Astrocyte of the cerebellum (primary cell): ENCODE measurements at regions not wholly inside any gene's neighbourhood (a gene's known extent, or its start where the extent isn't known, plus 50 kb on each side); places are given as distances from the start of the nearest gene placed in this dataset.
A peak's percentile ranks its signal among the peaks of the same experiment; 100 is the strongest.

Experiments used
- DNase-seq: peaks from one replicate; pipeline ENCODE4 v3.0.0-alpha.2; 2011; ENCODE audit warnings: low read depth
- H3K4me3 ChIP-seq: 2 replicates; pipeline ENCODE4 v1.5.1; 2011; ENCODE audit warnings: mild to moderate bottlenecking, low read depth, low read length, moderate library complexity
- in situ Hi-C: cut with HindIII; loops from 2 replicates; pipeline ENCODE4 v1.10.0; 2017; ENCODE audit warnings: low sequenced_read_pairs
- TF ChIP-seq, protein P1 (sequence below): IDR thresholded peaks from 2 replicates; pipeline ENCODE4 v1.5.1; 2012; ENCODE audit warnings: low read length, low read depth, moderate library complexity, mild to moderate bottlenecking; ENCODE audit errors: missing control alignments

DNA sequence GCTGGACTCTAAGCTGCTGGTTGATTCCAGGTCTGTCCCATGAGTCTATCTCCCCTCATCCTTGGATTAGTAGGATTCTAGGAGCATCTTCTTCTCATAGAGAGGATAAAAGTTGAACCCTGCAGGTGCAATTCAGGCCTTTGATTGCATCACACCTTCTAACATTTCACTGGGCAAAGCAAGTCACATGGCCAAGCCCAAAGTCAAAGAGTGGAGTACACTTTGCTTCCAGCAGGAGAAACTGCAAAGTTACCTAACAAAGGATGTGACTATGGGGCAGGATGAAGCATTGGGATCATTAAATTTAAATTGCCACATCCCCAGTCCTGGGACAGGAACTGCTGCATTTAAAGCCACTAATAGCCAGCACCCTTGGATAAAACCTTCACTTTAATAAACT lies 51.0 kb upstream of the EGFLAM start:
- H3K4me3 ChIP-seq: no peak overlapping the region
- in situ Hi-C loops: loop anchor here (5.0 kb wide), 1 partner anchor 100 kb away; no protein-coding TSS in a partner anchor
- TF ChIP-seq, protein P1, sequence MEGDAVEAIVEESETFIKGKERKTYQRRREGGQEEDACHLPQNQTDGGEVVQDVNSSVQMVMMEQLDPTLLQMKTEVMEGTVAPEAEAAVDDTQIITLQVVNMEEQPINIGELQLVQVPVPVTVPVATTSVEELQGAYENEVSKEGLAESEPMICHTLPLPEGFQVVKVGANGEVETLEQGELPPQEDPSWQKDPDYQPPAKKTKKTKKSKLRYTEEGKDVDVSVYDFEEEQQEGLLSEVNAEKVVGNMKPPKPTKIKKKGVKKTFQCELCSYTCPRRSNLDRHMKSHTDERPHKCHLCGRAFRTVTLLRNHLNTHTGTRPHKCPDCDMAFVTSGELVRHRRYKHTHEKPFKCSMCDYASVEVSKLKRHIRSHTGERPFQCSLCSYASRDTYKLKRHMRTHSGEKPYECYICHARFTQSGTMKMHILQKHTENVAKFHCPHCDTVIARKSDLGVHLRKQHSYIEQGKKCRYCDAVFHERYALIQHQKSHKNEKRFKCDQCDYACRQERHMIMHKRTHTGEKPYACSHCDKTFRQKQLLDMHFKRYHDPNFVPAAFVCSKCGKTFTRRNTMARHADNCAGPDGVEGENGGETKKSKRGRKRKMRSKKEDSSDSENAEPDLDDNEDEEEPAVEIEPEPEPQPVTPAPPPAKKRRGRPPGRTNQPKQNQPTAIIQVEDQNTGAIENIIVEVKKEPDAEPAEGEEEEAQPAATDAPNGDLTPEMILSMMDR: no peak
- no peak for DNase-seq

DNA sequence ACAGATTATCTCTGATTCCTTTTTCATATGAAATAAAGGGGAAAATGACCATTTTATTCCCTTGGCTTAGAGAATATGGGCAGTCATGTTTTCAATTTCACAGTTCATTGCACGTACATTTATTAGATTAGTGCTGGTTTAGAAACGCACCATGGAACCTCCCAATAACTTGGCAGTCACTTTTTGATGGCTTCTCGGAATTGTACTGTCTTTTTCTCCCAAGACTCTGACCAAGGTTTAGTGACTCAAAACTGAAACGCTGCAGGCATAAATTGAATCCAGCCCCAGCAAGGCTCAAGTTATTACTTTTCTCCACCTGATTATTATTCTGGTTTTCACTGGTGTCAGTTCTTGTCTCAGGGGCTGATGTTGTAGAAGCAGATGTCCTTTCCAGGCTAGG lies 55.6 kb upstream of the EGFLAM start:
- in situ Hi-C loops: no loop called here
- TF ChIP-seq, protein P1: no peak
- DNase-seq: peak; percentile 32
- H3K4me3 ChIP-seq: no peak overlapping the region

DNA sequence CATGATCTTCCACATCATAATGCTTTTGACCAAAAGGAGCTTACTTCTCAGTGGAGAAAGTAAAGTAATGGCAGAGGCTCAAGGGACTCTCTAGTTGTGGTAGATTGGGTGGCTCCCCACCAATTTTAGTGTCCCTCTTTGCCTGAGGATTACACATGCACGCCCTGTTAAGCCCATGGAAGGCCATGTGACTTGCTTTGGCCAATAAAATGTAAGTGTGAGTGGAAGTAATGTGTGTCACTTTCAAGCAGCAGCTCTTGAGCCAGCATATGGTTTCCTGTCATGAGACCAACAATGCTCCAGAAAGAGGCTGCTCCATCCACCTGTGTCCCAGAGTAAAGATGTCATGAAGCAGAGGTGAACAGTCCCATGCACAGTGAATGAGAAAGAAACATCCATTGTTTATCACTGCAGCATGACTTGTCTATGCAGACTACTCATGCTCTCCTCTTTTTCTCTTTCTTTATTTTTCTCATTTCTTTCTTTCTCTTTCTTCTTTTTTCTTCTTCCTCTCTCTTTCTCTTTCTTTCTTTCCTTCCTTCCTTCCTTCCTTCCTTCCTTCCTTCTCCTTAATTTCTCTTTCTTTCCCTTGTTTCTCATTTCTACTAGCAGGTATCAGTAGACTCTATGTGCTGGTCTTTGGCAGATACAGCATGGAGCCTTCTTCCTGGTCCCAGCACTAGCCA lies 57.3 kb upstream of the EGFLAM start:
- in situ Hi-C loops: no loop called here
- DNase-seq: no peak
- TF ChIP-seq, protein P1: no peak
- H3K4me3 ChIP-seq: no peak overlapping the region

DNA sequence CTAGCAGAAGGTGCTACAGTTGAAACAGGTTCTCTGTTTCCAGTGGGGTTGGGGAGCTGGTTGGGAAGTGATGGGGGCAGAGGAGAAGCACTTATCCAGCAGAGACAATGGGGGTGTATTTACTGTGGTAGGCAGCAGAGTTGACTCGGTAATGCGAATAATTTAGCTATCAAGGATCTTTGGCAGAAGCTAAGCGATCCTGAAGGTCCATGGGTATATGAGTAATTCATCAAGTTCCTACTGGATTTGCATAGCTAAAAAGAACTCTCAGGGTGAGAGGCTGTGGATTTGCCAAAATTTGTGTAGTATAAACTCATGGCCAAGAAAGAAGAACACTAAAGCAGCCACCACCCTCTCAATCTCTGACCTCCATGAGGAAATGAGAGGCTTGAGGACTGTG lies 61.2 kb upstream of the EGFLAM start:
- TF ChIP-seq, protein P1: no peak
- DNase-seq: no peak
- no peak overlapping the region for H3K4me3 ChIP-seq
- in situ Hi-C loops: loop anchor here (25.0 kb wide), 1 partner anchor 785 kb away; no protein-coding TSS in a partner anchor

DNA sequence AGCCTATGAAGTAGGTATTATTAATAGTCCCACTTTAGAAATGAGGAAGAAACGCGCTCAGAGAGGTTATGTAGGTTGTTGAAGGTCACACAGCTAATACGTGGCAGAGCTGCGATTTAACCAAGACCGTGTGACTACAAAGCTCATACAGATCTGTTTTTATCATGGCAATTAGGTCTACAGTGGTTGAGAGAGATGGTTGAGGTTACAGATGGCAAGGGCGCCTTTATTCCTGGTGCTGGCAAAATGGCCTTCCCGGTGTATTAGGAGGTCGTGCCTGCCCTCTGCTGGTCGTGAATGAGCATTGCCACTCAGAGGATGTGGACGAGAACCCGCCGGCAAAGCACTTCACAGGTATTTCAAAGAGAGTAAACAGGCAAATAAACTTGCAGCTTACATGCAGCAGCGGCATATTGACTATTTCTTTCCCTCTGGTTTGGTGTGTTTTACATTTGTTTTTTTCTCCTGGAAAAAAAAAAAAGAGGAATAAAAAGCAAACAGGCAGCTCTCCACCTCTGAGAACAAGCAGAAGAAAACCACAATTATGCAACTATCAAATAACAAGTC lies 65.3 kb upstream of the EGFLAM start:
- H3K4me3 ChIP-seq: no peak overlapping the region
- in situ Hi-C loops: loop anchor here (25.0 kb wide), 1 partner anchor 781 kb away; no protein-coding TSS in a partner anchor
- TF ChIP-seq, protein P1: peak; percentile 84
- DNase-seq: peak; percentile 34

DNA sequence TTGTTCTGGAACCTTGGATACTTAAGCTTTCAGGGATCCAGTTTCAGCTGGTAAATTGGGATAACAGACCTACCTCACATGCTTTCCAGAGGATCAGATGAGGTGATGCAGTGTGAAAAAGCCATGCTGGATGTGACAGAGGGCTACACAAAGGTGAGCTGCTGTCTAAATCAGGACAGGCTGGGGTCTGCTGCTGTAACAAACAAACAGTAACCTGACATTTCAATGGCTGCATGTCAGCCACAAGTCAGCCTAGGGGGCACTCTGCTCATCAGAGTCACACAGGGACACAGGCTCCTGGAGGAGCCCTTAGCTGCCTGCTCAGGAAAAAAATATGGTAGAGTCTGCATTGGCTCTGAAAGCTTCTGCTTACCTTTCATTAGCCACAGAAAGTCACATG lies 66.7 kb upstream of the EGFLAM start:
- no peak overlapping the region for H3K4me3 ChIP-seq
- DNase-seq: no peak
- in situ Hi-C loops: loop anchor here (25.0 kb wide), 1 partner anchor 779 kb away; no protein-coding TSS in a partner anchor
- TF ChIP-seq, protein P1: no peak
